ENCODE measurements at regions not wholly inside any gene's neighbourhood (a gene's known extent, or its start where the extent isn't known, plus 50 kb on each side); places are given as distances from the start of the nearest gene placed in this dataset.

DNA sequence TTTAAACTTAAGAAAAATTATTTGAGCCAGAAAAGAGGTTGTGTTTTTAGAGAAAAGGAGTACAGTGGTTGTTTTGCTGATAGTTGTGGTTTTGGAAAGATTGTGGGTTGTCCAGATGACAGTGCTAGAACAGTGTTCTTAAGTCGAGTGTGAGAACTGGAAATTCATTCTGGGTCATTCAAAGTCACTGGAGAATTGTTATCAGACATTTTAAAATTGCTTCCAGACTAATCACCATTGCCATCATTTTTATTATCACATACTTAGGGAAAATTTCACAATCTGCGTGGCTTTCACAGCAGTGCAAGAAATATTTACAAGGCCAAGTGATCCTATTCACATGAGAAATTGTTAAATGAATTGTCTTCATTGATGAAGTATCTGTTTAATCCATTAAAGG is 242.2 kb upstream of the DDI1 start:
- no peak for DNase-seq (ENCODE audit: extremely low read depth, insufficient read length)
- no peaks in the 10 kb centered on the region; the same call in 1 of the 2 replicates for H3K27me3 ChIP-seq (replicated peaks; ENCODE audit: control insufficient read depth, insufficient read depth, low read length)
- TF ChIP-seq, protein P1, sequence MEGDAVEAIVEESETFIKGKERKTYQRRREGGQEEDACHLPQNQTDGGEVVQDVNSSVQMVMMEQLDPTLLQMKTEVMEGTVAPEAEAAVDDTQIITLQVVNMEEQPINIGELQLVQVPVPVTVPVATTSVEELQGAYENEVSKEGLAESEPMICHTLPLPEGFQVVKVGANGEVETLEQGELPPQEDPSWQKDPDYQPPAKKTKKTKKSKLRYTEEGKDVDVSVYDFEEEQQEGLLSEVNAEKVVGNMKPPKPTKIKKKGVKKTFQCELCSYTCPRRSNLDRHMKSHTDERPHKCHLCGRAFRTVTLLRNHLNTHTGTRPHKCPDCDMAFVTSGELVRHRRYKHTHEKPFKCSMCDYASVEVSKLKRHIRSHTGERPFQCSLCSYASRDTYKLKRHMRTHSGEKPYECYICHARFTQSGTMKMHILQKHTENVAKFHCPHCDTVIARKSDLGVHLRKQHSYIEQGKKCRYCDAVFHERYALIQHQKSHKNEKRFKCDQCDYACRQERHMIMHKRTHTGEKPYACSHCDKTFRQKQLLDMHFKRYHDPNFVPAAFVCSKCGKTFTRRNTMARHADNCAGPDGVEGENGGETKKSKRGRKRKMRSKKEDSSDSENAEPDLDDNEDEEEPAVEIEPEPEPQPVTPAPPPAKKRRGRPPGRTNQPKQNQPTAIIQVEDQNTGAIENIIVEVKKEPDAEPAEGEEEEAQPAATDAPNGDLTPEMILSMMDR (IDR thresholded peaks at IDR 0.05; ENCODE audit: insufficient read depth, low read length, poor library complexity, severe bottlenecking), result no peak
- no peaks in the 10 kb centered on the region for H3K36me3 ChIP-seq (ENCODE audit: control insufficient read depth, insufficient read depth, low read length)
- no peak overlapping the region for H3K4me3 ChIP-seq (replicated peaks; ENCODE audit: low read depth, low read length)

DNA sequence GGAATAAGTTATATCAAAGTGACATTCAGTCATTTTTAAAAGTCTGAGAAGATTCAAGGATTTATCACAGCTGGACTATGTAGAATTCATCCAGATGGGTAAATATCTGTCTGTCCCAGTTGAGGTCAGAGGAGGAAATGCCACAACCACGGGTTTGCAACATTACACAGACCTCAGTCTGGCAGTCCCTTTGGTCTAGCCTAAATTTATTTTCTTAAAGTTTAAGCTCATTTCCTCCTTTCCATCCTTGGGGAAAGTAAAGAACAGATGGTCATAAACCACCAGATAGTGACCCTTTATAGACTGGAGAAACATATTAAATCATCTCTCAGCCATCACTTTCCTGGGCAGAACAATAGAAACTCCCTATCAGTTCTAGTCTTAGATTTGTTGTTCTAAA is 238.4 kb upstream of the DDI1 start:
- Histone ChIP-seq H3K4me3 (replicated peaks; ENCODE audit: low read depth, low read length) (no peak overlapping the region), H3K27me3 (replicated peaks; ENCODE audit: control insufficient read depth, insufficient read depth, low read length) (no peaks in the 10 kb centered on the region; the same call in 1 of the 2 replicates), H3K36me3 (ENCODE audit: control insufficient read depth, insufficient read depth, low read length) (no peaks in the 10 kb centered on the region)
- no peak for DNase-seq (ENCODE audit: extremely low read depth, insufficient read length)
- TF ChIP-seq, protein P1 (IDR thresholded peaks at IDR 0.05; ENCODE audit: insufficient read depth, low read length, poor library complexity, severe bottlenecking), result no peak

- Histone ChIP-seq H3K27me3 (replicated peaks; ENCODE audit: control insufficient read depth, insufficient read depth, low read length) (no peaks in the 10 kb centered on the region; the same call in 1 of the 2 replicates), H3K4me3 (replicated peaks; ENCODE audit: low read depth, low read length) (no peak overlapping the region), H3K36me3 (ENCODE audit: control insufficient read depth, insufficient read depth, low read length) (no peaks in the 10 kb centered on the region)
- no peak for DNase-seq (ENCODE audit: extremely low read depth, insufficient read length)
- TF ChIP-seq, protein P1 (IDR thresholded peaks at IDR 0.05; ENCODE audit: insufficient read depth, low read length, poor library complexity, severe bottlenecking), result no peak
These were observed 238.0 kb upstream of the DDI1 start for GRCh38 chr11:103798446-103798845.

DNA sequence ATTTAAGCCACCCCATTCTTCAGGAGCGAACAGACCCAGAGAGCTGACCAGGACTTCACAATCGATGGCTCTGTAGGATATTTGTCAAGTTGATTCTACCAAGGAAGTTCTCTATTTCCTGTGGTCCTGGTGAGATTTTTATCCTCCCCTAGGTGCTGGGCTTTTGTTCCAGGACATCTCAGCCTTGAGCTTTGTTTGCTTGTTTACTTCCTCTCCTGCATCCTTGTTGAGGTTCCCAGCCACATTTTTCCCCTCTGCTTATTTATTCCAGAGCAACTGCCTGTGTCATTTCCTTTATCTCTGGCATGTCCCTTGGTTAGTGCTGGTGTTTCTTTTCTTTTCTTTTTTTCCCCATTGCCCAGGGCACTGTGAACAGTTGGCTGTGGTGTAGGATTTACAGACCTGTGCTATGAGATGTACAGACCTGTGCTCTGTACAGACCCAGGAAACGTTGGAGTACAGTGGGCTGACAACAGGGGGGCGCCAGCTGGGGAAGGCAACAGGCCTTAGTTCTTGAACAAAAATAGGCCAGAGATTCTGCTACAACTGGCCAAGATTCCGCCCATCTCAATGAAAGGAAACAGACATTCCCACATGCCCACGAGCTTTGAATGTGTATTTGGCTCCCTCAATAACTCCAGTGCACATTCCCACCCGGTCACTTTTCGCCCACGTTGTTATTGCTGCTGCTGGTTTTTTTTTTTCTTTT is 235.9 kb upstream of the DDI1 start:
- Histone ChIP-seq H3K27me3 (replicated peaks; ENCODE audit: control insufficient read depth, insufficient read depth, low read length) (no peaks in the 10 kb centered on the region; the same call in 1 of the 2 replicates), H3K4me3 (replicated peaks; ENCODE audit: low read depth, low read length) (no peak overlapping the region), H3K36me3 (ENCODE audit: control insufficient read depth, insufficient read depth, low read length) (no peaks in the 10 kb centered on the region)
- TF ChIP-seq, protein P1 (IDR thresholded peaks at IDR 0.05; ENCODE audit: insufficient read depth, low read length, poor library complexity, severe bottlenecking), result no peak
- no peak for DNase-seq (ENCODE audit: extremely low read depth, insufficient read length)

GRCh38 chr11:103803062-103803461 is 233.4 kb upstream of the DDI1 start:
- TF ChIP-seq, protein P1 (IDR thresholded peaks at IDR 0.05; ENCODE audit: insufficient read depth, low read length, poor library complexity, severe bottlenecking), result no peak
- Histone ChIP-seq H3K27me3 (replicated peaks; ENCODE audit: control insufficient read depth, insufficient read depth, low read length) (no peaks in the 10 kb centered on the region), H3K4me3 (replicated peaks; ENCODE audit: low read depth, low read length) (no peak overlapping the region), H3K36me3 (ENCODE audit: control insufficient read depth, insufficient read depth, low read length) (no peaks in the 10 kb centered on the region)
- no peak for DNase-seq (ENCODE audit: extremely low read depth, insufficient read length)

- DNase-seq (ENCODE audit: extremely low read depth, insufficient read length), result no peak
- H3K4me3 ChIP-seq (replicated peaks; ENCODE audit: low read depth, low read length), result no peak overlapping the region
- no peaks in the 10 kb centered on the region for H3K27me3 ChIP-seq (replicated peaks; ENCODE audit: control insufficient read depth, insufficient read depth, low read length)
- no peaks in the 10 kb centered on the region for H3K36me3 ChIP-seq (ENCODE audit: control insufficient read depth, insufficient read depth, low read length)
- TF ChIP-seq, protein P1 (IDR thresholded peaks at IDR 0.05; ENCODE audit: insufficient read depth, low read length, poor library complexity, severe bottlenecking), result no peak
These were observed 230.8 kb upstream of the DDI1 start for GRCh38 chr11:103805688-103806009.
